DOHH2 (cell line): ENCODE measurements at regions not wholly inside any gene's neighbourhood (a gene's known extent, or its start where the extent isn't known, plus 50 kb on each side); places are given as distances from the start of the nearest gene placed in this dataset.

Experiments
- CTCF ChIP-seq: fragments of 200-600 bp; sonication (generic); IDR thresholded peaks from one replicate; pipeline ENCODE4 v1.5.1; 2014; ENCODE audit warnings: antibody characterized with exemption, mild to moderate bottlenecking, low read depth, low read length; ENCODE audit not compliant: poor library complexity, severe bottlenecking
- EZH2phosphoT487 ChIP-seq: fragments of 200-600 bp; sonication (generic); IDR thresholded peaks from 2 replicates; pipeline ENCODE4 v1.6.1; 2017; ENCODE audit warnings: borderline replicate concordance, mild to moderate bottlenecking, antibody characterized with exemption, low read length, moderate library complexity, mixed read lengths

GRCh38 chr20:17150858-17151257 lies 76.0 kb upstream of the PCSK2 start:
- no peak for TF ChIP-seq CTCF
- TF ChIP-seq EZH2phosphoT487 = no peak
